ENCODE measurements at regions not wholly inside any gene's neighbourhood (a gene's known extent, or its start where the extent isn't known, plus 50 kb on each side); places are given as distances from the start of the nearest gene placed in this dataset.

DNA sequence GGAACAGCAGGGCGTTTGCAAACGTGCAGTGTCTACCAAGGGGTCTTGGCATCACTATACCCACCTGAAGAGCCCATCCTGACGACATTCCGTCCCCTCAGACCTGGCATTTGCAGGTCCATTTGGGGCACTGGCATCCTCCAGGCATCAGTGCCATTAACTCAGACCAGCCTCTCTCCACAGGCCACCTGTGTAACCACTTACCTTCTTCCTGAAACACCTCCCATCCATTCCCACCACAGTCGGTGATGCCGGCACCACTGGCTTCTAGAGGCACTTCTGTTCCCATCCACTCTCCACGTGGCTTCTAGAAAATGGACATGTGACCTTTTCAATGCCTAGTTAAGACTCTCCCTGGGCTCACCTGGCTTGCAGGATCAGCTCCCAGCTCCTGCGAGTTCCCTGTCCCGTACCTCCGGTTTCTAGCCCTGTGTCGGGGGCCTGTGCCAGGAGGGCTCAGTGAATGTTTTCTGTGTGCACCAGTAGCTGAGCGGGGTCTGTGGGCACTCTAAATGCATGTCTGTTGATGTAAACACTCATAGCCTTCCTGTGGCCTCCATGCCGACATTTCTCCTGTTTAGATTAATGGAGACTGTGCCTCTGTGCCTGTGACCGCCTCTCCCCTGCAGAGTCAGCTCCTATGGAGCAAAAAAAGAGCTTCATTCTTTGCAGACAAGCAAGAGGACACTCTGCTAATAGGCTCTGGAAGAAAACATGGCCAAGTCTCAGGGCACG is 458.0 kb upstream of the HS6ST1 start:
- ChIA-PET POLR2A (no interaction called here), CTCF (no interaction called here)
- H3K27me3 ChIP-seq (replicated peaks in 2 of 5; ENCODE audit: control insufficient read depth in 4 of 5, insufficient read depth in 5 of 5, low read length in 4 of 5) = no peaks in the 10 kb centered on the region
- DNase-seq = no peak
- WGBS (ENCODE audit: insufficient coverage) = 92% methylated on average over 15 of the region's 15 CpGs
- no peaks in the 10 kb centered on the region for H3K36me3 ChIP-seq (ENCODE audit: control insufficient read depth in 4 of 4, insufficient read depth in 4 of 4, low read length in 3 of 4)
- H3K4me1 ChIP-seq (ENCODE audit: control extremely low read depth in 1 of 4, control insufficient read depth in 4 of 4, insufficient read depth in 4 of 4, low read length in 3 of 4) = no peaks in the 10 kb centered on the region
- no peak overlapping the region for H3K27ac ChIP-seq (ENCODE audit: insufficient read depth in 1 of 2, low read depth in 1 of 2, low read length in 2 of 2, poor library complexity in 1 of 2, severe bottlenecking in 2 of 2)
- no peaks in the 10 kb centered on the region for H3K9me3 ChIP-seq (ENCODE audit: control extremely low read depth in 1 of 5, control insufficient read depth in 4 of 5, insufficient read depth in 2 of 5, low read depth in 1 of 5, low read length in 4 of 5)
- H3K4me3 ChIP-seq (ENCODE audit: control insufficient read depth in 1 of 7, extremely low read depth in 1 of 7, insufficient read depth in 4 of 7, low read depth in 2 of 7, low read length in 6 of 7) = no peak overlapping the region

DNA sequence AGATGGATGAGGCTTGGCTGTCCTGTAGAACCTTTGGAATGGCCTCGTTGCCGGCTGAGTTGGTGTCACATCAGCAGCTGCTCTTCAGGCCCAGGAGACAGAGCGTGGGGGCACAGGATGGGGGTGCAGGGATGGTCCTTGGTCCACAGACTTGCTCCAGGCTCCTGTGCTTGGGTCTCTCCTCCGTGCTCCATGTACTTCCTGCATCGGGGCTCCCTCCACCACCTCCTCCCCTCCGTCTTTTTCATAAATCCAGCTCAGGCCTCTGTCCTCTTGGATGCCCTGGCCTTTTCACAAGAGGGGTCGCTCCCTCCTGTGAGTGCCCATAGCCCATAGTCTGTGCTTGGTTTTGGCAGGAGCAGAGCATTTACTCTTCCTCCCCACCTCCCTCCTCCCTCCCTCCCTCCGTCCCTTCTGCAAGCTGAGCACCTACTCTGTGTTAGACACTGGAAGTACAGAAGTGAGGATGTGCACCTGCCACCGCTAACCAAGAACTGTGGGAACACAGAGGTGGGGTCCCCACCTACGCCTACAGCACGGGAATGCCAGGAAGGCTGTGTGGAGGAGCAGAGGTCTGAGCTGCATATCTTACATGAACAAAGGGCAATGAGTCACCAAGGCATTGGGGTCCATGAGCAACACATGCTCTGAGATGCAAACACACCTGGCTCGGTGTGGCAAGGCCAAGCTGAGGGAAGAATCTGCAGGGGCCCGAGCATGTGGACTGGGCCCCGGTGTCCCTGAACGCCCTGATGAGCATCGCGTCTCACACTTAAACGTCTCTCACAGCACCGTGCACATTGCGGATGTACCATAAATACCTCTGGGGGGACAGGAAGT is 458.7 kb upstream of the HS6ST1 start:
- DNase-seq = no peak
- H3K4me3 ChIP-seq (ENCODE audit: control insufficient read depth in 1 of 7, extremely low read depth in 1 of 7, insufficient read depth in 4 of 7, low read depth in 2 of 7, low read length in 6 of 7) = no peak overlapping the region
- no peaks in the 10 kb centered on the region for H3K9me3 ChIP-seq (ENCODE audit: control extremely low read depth in 1 of 5, control insufficient read depth in 4 of 5, insufficient read depth in 2 of 5, low read depth in 1 of 5, low read length in 4 of 5)
- H3K27me3 ChIP-seq (replicated peaks in 2 of 5; ENCODE audit: control insufficient read depth in 4 of 5, insufficient read depth in 5 of 5, low read length in 4 of 5) = no peaks in the 10 kb centered on the region
- ChIA-PET CTCF (no interaction called here), POLR2A (no interaction called here)
- H3K36me3 ChIP-seq (ENCODE audit: control insufficient read depth in 4 of 4, insufficient read depth in 4 of 4, low read length in 3 of 4) = no peaks in the 10 kb centered on the region
- no peak overlapping the region for H3K27ac ChIP-seq (ENCODE audit: insufficient read depth in 1 of 2, low read depth in 1 of 2, low read length in 2 of 2, poor library complexity in 1 of 2, severe bottlenecking in 2 of 2)
- no peaks in the 10 kb centered on the region for H3K4me1 ChIP-seq (ENCODE audit: control extremely low read depth in 1 of 4, control insufficient read depth in 4 of 4, insufficient read depth in 4 of 4, low read length in 3 of 4)
- 96% methylated on average over 19 of the region's 20 CpGs for WGBS (ENCODE audit: insufficient coverage)

DNA sequence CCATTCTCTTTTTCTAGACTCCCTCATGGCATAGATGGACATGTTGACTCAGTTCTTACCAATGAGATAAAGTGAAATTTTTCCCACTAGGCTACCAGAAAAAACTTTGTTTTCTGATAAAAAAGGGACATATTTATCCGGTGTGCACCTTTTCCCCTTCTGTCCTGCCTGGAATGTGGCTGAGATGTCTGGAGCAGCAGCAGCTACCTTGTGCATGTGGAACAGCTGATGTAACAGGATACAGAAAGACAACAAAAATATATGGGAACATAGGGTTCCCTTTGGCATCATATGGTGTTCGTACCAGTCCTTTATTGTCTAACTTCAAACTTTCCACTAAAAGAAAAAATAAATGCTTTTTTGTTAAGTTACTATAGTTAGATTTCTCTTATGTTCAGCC is 460.2 kb upstream of the HS6ST1 start:
- ChIA-PET CTCF (no interaction called here), POLR2A (no interaction called here)
- DNase-seq = no peak
- no peaks in the 10 kb centered on the region for H3K9me3 ChIP-seq (ENCODE audit: control extremely low read depth in 1 of 5, control insufficient read depth in 4 of 5, insufficient read depth in 2 of 5, low read depth in 1 of 5, low read length in 4 of 5)
- no peak overlapping the region for H3K27ac ChIP-seq (ENCODE audit: insufficient read depth in 1 of 2, low read depth in 1 of 2, low read length in 2 of 2, poor library complexity in 1 of 2, severe bottlenecking in 2 of 2)
- 100% methylated on average over 1 of the region's 2 CpGs for WGBS (ENCODE audit: insufficient coverage)
- no peaks in the 10 kb centered on the region for H3K36me3 ChIP-seq (ENCODE audit: control insufficient read depth in 4 of 4, insufficient read depth in 4 of 4, low read length in 3 of 4)
- no peaks in the 10 kb centered on the region for H3K4me1 ChIP-seq (ENCODE audit: control extremely low read depth in 1 of 4, control insufficient read depth in 4 of 4, insufficient read depth in 4 of 4, low read length in 3 of 4)
- no peak overlapping the region for H3K4me3 ChIP-seq (ENCODE audit: control insufficient read depth in 1 of 7, extremely low read depth in 1 of 7, insufficient read depth in 4 of 7, low read depth in 2 of 7, low read length in 6 of 7)
- no peaks in the 10 kb centered on the region for H3K27me3 ChIP-seq (replicated peaks in 2 of 5; ENCODE audit: control insufficient read depth in 4 of 5, insufficient read depth in 5 of 5, low read length in 4 of 5)

DNA sequence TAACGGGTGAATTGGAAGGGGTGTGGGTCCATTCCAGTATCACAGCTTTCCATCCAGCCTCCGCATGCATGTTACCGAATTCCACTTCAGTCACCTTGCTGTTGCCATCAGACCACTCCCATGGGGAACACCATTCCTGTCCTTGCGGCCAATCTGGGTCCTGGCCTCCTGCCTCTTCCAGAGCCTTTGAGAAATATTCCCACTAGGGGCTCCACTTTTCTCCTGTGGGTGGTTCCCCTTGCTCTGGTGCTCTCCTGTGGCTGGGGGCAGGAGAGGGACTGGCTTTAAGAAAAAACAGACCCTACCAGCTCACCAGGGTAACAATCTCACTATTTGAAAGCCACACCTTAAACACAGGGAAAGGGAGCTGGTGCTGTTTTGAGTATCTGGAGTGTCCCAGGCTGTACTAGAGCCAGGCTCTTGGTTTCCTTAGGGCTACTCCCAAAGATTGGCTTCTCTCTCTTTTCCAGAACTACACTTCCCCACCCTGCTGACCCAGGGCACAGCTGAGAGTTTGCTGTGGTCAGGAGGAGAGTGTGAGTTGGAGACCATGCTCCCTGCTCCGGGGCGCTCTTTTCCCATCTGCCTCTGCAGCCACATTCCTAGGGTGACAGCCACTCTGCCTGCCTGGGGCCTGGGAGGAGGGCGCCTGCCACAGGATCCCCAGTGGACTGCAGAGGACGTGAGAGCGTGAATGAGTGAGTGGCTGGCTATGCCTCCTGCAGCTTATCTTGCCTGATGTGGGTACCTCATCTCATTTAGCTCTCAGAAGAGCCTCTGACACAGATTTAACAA is 460.8 kb upstream of the HS6ST1 start:
- Histone ChIP-seq H3K36me3 (ENCODE audit: control insufficient read depth in 4 of 4, insufficient read depth in 4 of 4, low read length in 3 of 4) (no peaks in the 10 kb centered on the region), H3K4me1 (ENCODE audit: control extremely low read depth in 1 of 4, control insufficient read depth in 4 of 4, insufficient read depth in 4 of 4, low read length in 3 of 4) (no peaks in the 10 kb centered on the region), H3K27me3 (replicated peaks in 2 of 5; ENCODE audit: control insufficient read depth in 4 of 5, insufficient read depth in 5 of 5, low read length in 4 of 5) (no peaks in the 10 kb centered on the region), H3K27ac (ENCODE audit: insufficient read depth in 1 of 2, low read depth in 1 of 2, low read length in 2 of 2, poor library complexity in 1 of 2, severe bottlenecking in 2 of 2) (no peak overlapping the region), H3K9me3 (ENCODE audit: control extremely low read depth in 1 of 5, control insufficient read depth in 4 of 5, insufficient read depth in 2 of 5, low read depth in 1 of 5, low read length in 4 of 5) (no peaks in the 10 kb centered on the region), H3K4me3 (ENCODE audit: control insufficient read depth in 1 of 7, extremely low read depth in 1 of 7, insufficient read depth in 4 of 7, low read depth in 2 of 7, low read length in 6 of 7) (no peak overlapping the region)
- no peak for DNase-seq
- ChIA-PET CTCF (interaction anchor here (0.9 kb wide), 1 partner anchor 23 kb away, joined by 3 read pairs; no protein-coding TSS in a partner anchor), POLR2A (no interaction called here)
- 97% methylated on average over 6 of the region's 9 CpGs for WGBS (ENCODE audit: insufficient coverage)

DNA sequence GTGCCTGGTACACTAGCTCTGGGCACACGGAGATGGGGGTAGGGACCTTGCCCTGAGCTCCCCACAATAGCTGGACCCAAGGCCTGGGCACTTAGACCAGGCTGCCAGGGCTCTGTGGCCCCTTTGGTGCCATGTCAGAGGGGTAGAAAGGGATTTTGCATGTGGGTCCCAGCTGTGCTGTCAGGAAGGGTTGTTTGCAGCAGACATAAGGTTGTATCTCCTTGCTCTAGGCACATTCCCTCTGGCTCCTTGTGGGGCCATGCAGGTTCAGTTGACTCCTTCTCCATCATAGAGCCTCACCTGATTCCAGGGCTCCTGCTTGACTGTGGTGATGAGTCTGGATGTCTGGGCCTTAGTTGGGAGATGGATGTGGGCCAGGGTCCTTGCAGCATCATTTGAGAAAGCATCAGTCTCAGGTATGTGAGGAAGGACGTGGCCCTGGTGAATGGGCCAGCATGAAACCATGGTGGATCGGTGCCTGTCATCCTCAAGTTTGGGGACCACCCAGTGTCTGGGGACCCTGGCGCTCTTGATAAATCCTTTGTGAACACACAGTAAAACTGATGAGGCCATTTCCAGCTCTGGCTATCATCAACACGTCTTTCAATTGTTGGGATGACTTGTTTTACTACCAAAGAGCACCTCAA is 461.9 kb upstream of the HS6ST1 start:
- H3K4me1 ChIP-seq (ENCODE audit: control extremely low read depth in 1 of 4, control insufficient read depth in 4 of 4, insufficient read depth in 4 of 4, low read length in 3 of 4) = no peaks in the 10 kb centered on the region
- ChIA-PET CTCF (interaction anchor here (0.9 kb wide), 1 partner anchor 24 kb away, joined by 3 read pairs; no protein-coding TSS in a partner anchor), POLR2A (no interaction called here)
- no peak overlapping the region for H3K27ac ChIP-seq (ENCODE audit: insufficient read depth in 1 of 2, low read depth in 1 of 2, low read length in 2 of 2, poor library complexity in 1 of 2, severe bottlenecking in 2 of 2)
- H3K9me3 ChIP-seq (ENCODE audit: control extremely low read depth in 1 of 5, control insufficient read depth in 4 of 5, insufficient read depth in 2 of 5, low read depth in 1 of 5, low read length in 4 of 5) = no peaks in the 10 kb centered on the region
- H3K36me3 ChIP-seq (ENCODE audit: control insufficient read depth in 4 of 4, insufficient read depth in 4 of 4, low read length in 3 of 4) = no peaks in the 10 kb centered on the region
- no peak overlapping the region for H3K4me3 ChIP-seq (ENCODE audit: control insufficient read depth in 1 of 7, extremely low read depth in 1 of 7, insufficient read depth in 4 of 7, low read depth in 2 of 7, low read length in 6 of 7)
- DNase-seq = no peak
- no peaks in the 10 kb centered on the region for H3K27me3 ChIP-seq (replicated peaks in 2 of 5; ENCODE audit: control insufficient read depth in 4 of 5, insufficient read depth in 5 of 5, low read length in 4 of 5)
- 96% methylated on average over 4 of the region's 5 CpGs for WGBS (ENCODE audit: insufficient coverage)

DNA sequence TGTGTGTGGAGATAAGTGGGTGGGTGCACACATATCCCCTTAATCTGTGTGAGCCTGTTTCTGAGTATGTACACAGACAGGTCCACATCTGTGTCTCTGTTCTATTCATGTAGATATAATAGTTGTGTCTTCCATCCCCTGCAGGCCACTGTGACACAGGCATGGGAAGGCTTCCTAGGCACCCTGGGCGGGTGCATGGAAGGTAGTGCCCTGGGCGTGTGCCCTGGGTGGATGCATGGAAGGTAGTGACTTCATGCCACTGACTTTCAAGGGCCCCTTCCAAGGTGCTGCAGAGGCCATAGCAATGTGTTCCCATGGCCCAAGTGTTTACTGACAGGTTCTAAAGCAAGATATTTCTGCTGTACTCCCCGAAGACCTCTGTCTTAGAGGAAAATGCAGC is 462.5 kb upstream of the HS6ST1 start:
- Histone ChIP-seq H3K9me3 (ENCODE audit: control extremely low read depth in 1 of 5, control insufficient read depth in 4 of 5, insufficient read depth in 2 of 5, low read depth in 1 of 5, low read length in 4 of 5) (no peaks in the 10 kb centered on the region), H3K4me1 (ENCODE audit: control extremely low read depth in 1 of 4, control insufficient read depth in 4 of 4, insufficient read depth in 4 of 4, low read length in 3 of 4) (no peaks in the 10 kb centered on the region), H3K36me3 (ENCODE audit: control insufficient read depth in 4 of 4, insufficient read depth in 4 of 4, low read length in 3 of 4) (no peaks in the 10 kb centered on the region), H3K27me3 (replicated peaks in 2 of 5; ENCODE audit: control insufficient read depth in 4 of 5, insufficient read depth in 5 of 5, low read length in 4 of 5) (no peaks in the 10 kb centered on the region), H3K27ac (ENCODE audit: insufficient read depth in 1 of 2, low read depth in 1 of 2, low read length in 2 of 2, poor library complexity in 1 of 2, severe bottlenecking in 2 of 2) (no peak overlapping the region), H3K4me3 (ENCODE audit: control insufficient read depth in 1 of 7, extremely low read depth in 1 of 7, insufficient read depth in 4 of 7, low read depth in 2 of 7, low read length in 6 of 7) (no peak overlapping the region)
- no peak for DNase-seq
- ChIA-PET POLR2A (no interaction called here), CTCF (no interaction called here)
- 100% methylated on average over 2 of the region's 3 CpGs for WGBS (ENCODE audit: insufficient coverage)
